CD4-positive, alpha-beta T cell (primary cell): ENCODE measurements at regions not wholly inside any gene's neighbourhood (a gene's known extent, or its start where the extent isn't known, plus 50 kb on each side); places are given as distances from the start of the nearest gene placed in this dataset.

Experiments used
- ATAC-seq: fragments of 200-7000 bp; cut with Tn5 transposase; one replicate; pipeline ENCODE4 v1.10.0; 2022; ENCODE audit warnings: mild to moderate bottlenecking; ENCODE audit not compliant: poor library complexity
- CTCF ChIA-PET: fragments of 350-600 bp; sonication (Branson Sonifier 250); formaldehyde crosslinking; loops from one replicate; lab custom pipeline; 2021; ENCODE audit warnings: antibody characterized with exemption, inconsistent platforms; lab: Charles Lee
- POLR2A ChIA-PET: fragments of 350-600 bp; sonication (Branson Sonifier 250); formaldehyde crosslinking; loops from one replicate; lab custom pipeline; 2021; ENCODE audit warnings: antibody characterized with exemption, inconsistent platforms; lab: Charles Lee
- DNase-seq, 14 experiments: peaks; one replicate each; pipeline ENCODE4 v3.0.0-alpha.2; 2013 to 2020; ENCODE audit warnings: mixed read lengths in 2 of 14
- H3K27ac ChIP-seq, 2 donors: one replicate each; pipeline versions ENCODE4 v1.5.1 to v1.7.0; 2013; ENCODE audit warnings: low read length in 2 of 2, low read depth in 1 of 2, mild to moderate bottlenecking in 1 of 2
- H3K27me3 ChIP-seq, 2 experiments: 1 replicate in 1 of 2; 2 replicates in 1 of 2; pipeline versions ENCODE4 v1.6.1 to v1.7.0; 2013; ENCODE audit warnings: low read length in 2 of 2, control low read depth in 1 of 2, mild to moderate bottlenecking in 1 of 2, moderate library complexity in 1 of 2; ENCODE audit not compliant: insufficient read depth in 2 of 2, control insufficient read depth in 1 of 2
- H3K36me3 ChIP-seq: one replicate; pipeline ENCODE4 v1.6.1; 2013; ENCODE audit warnings: low read length, control low read depth; ENCODE audit not compliant: insufficient read depth
- H3K4me1 ChIP-seq: one replicate; pipeline ENCODE4 v1.6.1; 2013; ENCODE audit warnings: low read length, control low read depth; ENCODE audit not compliant: insufficient read depth
- H3K4me3 ChIP-seq: one replicate; pipeline ENCODE4 v1.5.1; 2013; ENCODE audit warnings: mild to moderate bottlenecking, low read length, moderate library complexity
- H3K9me3 ChIP-seq, 2 experiments: 1 replicate in 1 of 2; 2 replicates in 1 of 2; pipeline versions ENCODE4 v1.6.1 to v1.7.0; 2013; ENCODE audit warnings: low read length in 2 of 2, mild to moderate bottlenecking in 2 of 2, control low read depth in 1 of 2, moderate library complexity in 1 of 2; ENCODE audit not compliant: control insufficient read depth in 1 of 2, insufficient read depth in 1 of 2
- H3K27ac Mint-ChIP-seq: one replicate; pipeline ENCODE4 v1.8.0; 2020; ENCODE audit warnings: mixed read lengths
- H3K27me3 Mint-ChIP-seq: one replicate; pipeline ENCODE4 v1.8.0; 2021; ENCODE audit warnings: mixed read lengths
- H3K36me3 Mint-ChIP-seq: one replicate; pipeline ENCODE4 v1.8.0; 2021; ENCODE audit warnings: low read depth, mixed read lengths
- H3K4me1 Mint-ChIP-seq: one replicate; pipeline ENCODE4 v1.8.0; 2021; ENCODE audit warnings: low read depth, mixed read lengths
- H3K4me3 Mint-ChIP-seq: one replicate; pipeline ENCODE4 v1.8.0; 2020; ENCODE audit warnings: mild to moderate bottlenecking, mixed read lengths
- H3K9me3 Mint-ChIP-seq: one replicate; pipeline ENCODE4 v1.8.0; 2020; ENCODE audit warnings: mixed read lengths
- CTCF ChIP-seq: fragments of 200-600 bp; IDR thresholded peaks from one replicate; pipeline ENCODE4 v1.8.0; 2022; ENCODE audit warnings: antibody characterized with exemption, mild to moderate bottlenecking
- intact Hi-C, 2 experiments: fragments of 100-400 bp; cut with DNase I in 1 of 2; cut with micrococcal nuclease in 1 of 2; formaldehyde crosslinking; loops; one replicate each; pipeline versions ENCODE4 v1.15.1 to v1.9.0; 2023 to 2025; cut with DNase I, micrococcal nuclease

- ChIA-PET POLR2A (no interaction called here), CTCF (no interaction called here)
- ATAC-seq (no peak), DNase-seq (no peak)
- TF ChIP-seq CTCF, result no peak
- Histone ChIP-seq H3K36me3 (no peaks in the 10 kb centered on the region), H3K4me3 (no peak overlapping the region), H3K4me1 (no peaks in the 10 kb centered on the region), H3K27ac (no peak overlapping the region), H3K9me3 (peaks cover 7 to 10% of the 10 kb centered on the region in 2 experiments), H3K27me3 (no peaks in the 10 kb centered on the region)
- Mint-ChIP-seq H3K27me3 (no peaks in the 10 kb centered on the region), H3K27ac (no peak overlapping the region), H3K9me3 (peaks cover 25% of the 10 kb centered on the region), H3K4me3 (no peak overlapping the region), H3K4me1 (no peaks in the 10 kb centered on the region), H3K36me3 (no peaks in the 10 kb centered on the region)
- intact Hi-C loops, result no loop called here
Measured at GRCh38 chr7:54037873-54038272, 504.3 kb upstream of the VSTM2A start.

GRCh38 chr7:54060643-54061042 lies 481.5 kb upstream of the VSTM2A start:
- H3K4me1 ChIP-seq, result no peaks in the 10 kb centered on the region
- H3K27ac Mint-ChIP-seq, result no peak overlapping the region
- H3K27ac ChIP-seq, result no peak overlapping the region
- H3K27me3 ChIP-seq, result no peaks in the 10 kb centered on the region
- no peak overlapping the region for H3K4me3 Mint-ChIP-seq
- no peaks in the 10 kb centered on the region for H3K36me3 Mint-ChIP-seq
- POLR2A ChIA-PET, result no interaction called here
- H3K9me3 Mint-ChIP-seq, result peaks cover 3% of the 10 kb centered on the region
- ATAC-seq, result no peak
- TF ChIP-seq CTCF, result no peak
- H3K27me3 Mint-ChIP-seq, result no peaks in the 10 kb centered on the region
- CTCF ChIA-PET, result no interaction called here
- DNase-seq, result no peak
- intact Hi-C loops, result no loop called here
- H3K4me1 Mint-ChIP-seq, result no peaks in the 10 kb centered on the region
- no peak overlapping the region for H3K4me3 ChIP-seq
- peaks cover 0 to 18% of the 10 kb centered on the region in 2 experiments for H3K9me3 ChIP-seq
- H3K36me3 ChIP-seq, result no peaks in the 10 kb centered on the region

GRCh38 chr7:54066643-54067042 lies 475.5 kb upstream of the VSTM2A start:
- Mint-ChIP-seq H3K4me3 (no peak overlapping the region), H3K27ac (no peak overlapping the region), H3K4me1 (no peaks in the 10 kb centered on the region), H3K27me3 (no peaks in the 10 kb centered on the region), H3K9me3 (peaks cover 8% of the 10 kb centered on the region), H3K36me3 (no peaks in the 10 kb centered on the region)
- Histone ChIP-seq H3K9me3 (no peaks in the 10 kb centered on the region), H3K4me3 (no peak overlapping the region), H3K36me3 (no peaks in the 10 kb centered on the region), H3K4me1 (no peaks in the 10 kb centered on the region), H3K27me3 (no peaks in the 10 kb centered on the region), H3K27ac (no peak overlapping the region)
- intact Hi-C loops, result no loop called here
- TF ChIP-seq CTCF, result no peak
- CTCF ChIA-PET, result no interaction called here
- ATAC-seq, result no peak
- DNase-seq, result no peak
- POLR2A ChIA-PET, result no interaction called here
